ENCODE measurements at regions not wholly inside any gene's neighbourhood (a gene's known extent, or its start where the extent isn't known, plus 50 kb on each side); places are given as distances from the start of the nearest gene placed in this dataset.

- no peak for DNase-seq (ENCODE audit: extremely low read depth, low read depth)
- TF ChIP-seq CTCF (IDR thresholded peaks at IDR 0.05; ENCODE audit: low read depth, low read length): no peak
Observed at GRCh38 chr4:8940792-8941491, 69.3 kb upstream of the HMX1 start.

GRCh38 chr4:8939840-8940742, 68.5 kb upstream of the HMX1 start:
- no peak for DNase-seq (ENCODE audit: extremely low read depth, low read depth)
- TF ChIP-seq CTCF (IDR thresholded peaks at IDR 0.05; ENCODE audit: low read depth, low read length): no peak

GRCh38 chr4:8939160-8939839, 67.7 kb upstream of the HMX1 start:
- DNase-seq (ENCODE audit: extremely low read depth, low read depth): no peak
- TF ChIP-seq CTCF (IDR thresholded peaks at IDR 0.05; ENCODE audit: low read depth, low read length): no peak

GRCh38 chr4:8938623-8939022, 67.0 kb upstream of the HMX1 start:
- DNase-seq (ENCODE audit: extremely low read depth, low read depth): no peak
- no peak for TF ChIP-seq CTCF (IDR thresholded peaks at IDR 0.05; ENCODE audit: low read depth, low read length)

- DNase-seq (ENCODE audit: extremely low read depth, low read depth): no peak
- TF ChIP-seq CTCF (IDR thresholded peaks at IDR 0.05; ENCODE audit: low read depth, low read length): no peak
Observed at GRCh38 chr4:8938137-8938536, 66.5 kb upstream of the HMX1 start.

- no peak for DNase-seq (ENCODE audit: extremely low read depth, low read depth)
- TF ChIP-seq CTCF (IDR thresholded peaks at IDR 0.05; ENCODE audit: low read depth, low read length): no peak
Observed at GRCh38 chr4:8932884-8933283, 61.2 kb upstream of the HMX1 start.

- no peak for DNase-seq (ENCODE audit: extremely low read depth, low read depth)
- no peak for TF ChIP-seq CTCF (IDR thresholded peaks at IDR 0.05; ENCODE audit: low read depth, low read length)
Observed at GRCh38 chr4:8928074-8928473, 56.4 kb upstream of the HMX1 start.
